GM19395 (cell line): ENCODE measurements at regions not wholly inside any gene's neighbourhood (a gene's known extent, or its start where the extent isn't known, plus 50 kb on each side); places are given as distances from the start of the nearest gene placed in this dataset.
"Not testable (repeated sequence)": the region's sequence is repeated elsewhere in the genome, so short reads cannot be mapped to it uniquely, and the experiment has no call there.

Experiments used
- ATAC-seq: cut with Tn5 transposase; IDR thresholded peaks from one replicate; pipeline ENCODE4 v1.9.1; 2021; ENCODE audit warnings: mild to moderate bottlenecking, moderate library complexity; ENCODE audit not compliant: unreplicated experiment

- ATAC-seq, result not testable (repeated sequence)
These were observed 321.0 kb upstream of the FRG1 start for GRCh38 chr4:189619441-189620250.

GRCh38 chr4:189622574-189622973, 318.1 kb upstream of the FRG1 start:
- ATAC-seq, result not testable (repeated sequence)

- not testable (repeated sequence) for ATAC-seq
These were observed 313.6 kb upstream of the FRG1 start for GRCh38 chr4:189627041-189627440.

- ATAC-seq, result not testable (repeated sequence)
These were observed 310.9 kb upstream of the FRG1 start for GRCh38 chr4:189629733-189630132.

- ATAC-seq, result peak; percentile 82
These were observed 309.6 kb upstream of the FRG1 start for GRCh38 chr4:189630913-189631567.

GRCh38 chr4:189631568-189631916, 309.1 kb upstream of the FRG1 start:
- not testable (repeated sequence) for ATAC-seq

GRCh38 chr4:189650436-189650835, 290.2 kb upstream of the FRG1 start:
- not testable (repeated sequence) for ATAC-seq

GRCh38 chr4:189653130-189653653, 287.5 kb upstream of the FRG1 start:
- not testable (repeated sequence) for ATAC-seq

- not testable (repeated sequence) for ATAC-seq
These were observed 286.7 kb upstream of the FRG1 start for GRCh38 chr4:189653983-189654382.

- ATAC-seq, result not testable (repeated sequence)
These were observed 286.3 kb upstream of the FRG1 start for GRCh38 chr4:189654396-189654795.

GRCh38 chr4:189655817-189656216, 284.9 kb upstream of the FRG1 start:
- ATAC-seq, result not testable (repeated sequence)

GRCh38 chr4:189656641-189657040, 284.0 kb upstream of the FRG1 start:
- ATAC-seq, result no peak

- ATAC-seq, result not testable (repeated sequence)
These were observed 282.4 kb upstream of the FRG1 start for GRCh38 chr4:189658259-189658658.

- not testable (repeated sequence) for ATAC-seq
These were observed 281.8 kb upstream of the FRG1 start for GRCh38 chr4:189658831-189659230.

- no peak for ATAC-seq
These were observed 281.4 kb upstream of the FRG1 start for GRCh38 chr4:189659287-189659686.

- no peak for ATAC-seq
These were observed 279.8 kb upstream of the FRG1 start for GRCh38 chr4:189660722-189661360.

- ATAC-seq, result no peak
These were observed 275.9 kb upstream of the FRG1 start for GRCh38 chr4:189664693-189665250.

- not testable (repeated sequence) for ATAC-seq
These were observed 274.9 kb upstream of the FRG1 start for GRCh38 chr4:189665712-189666305.

- ATAC-seq, result not testable (repeated sequence)
These were observed 273.3 kb upstream of the FRG1 start for GRCh38 chr4:189667386-189667785.

GRCh38 chr4:189697675-189698245, 242.9 kb upstream of the FRG1 start:
- not testable (repeated sequence) for ATAC-seq
